ENCODE measurements at regions not wholly inside any gene's neighbourhood (a gene's known extent, or its start where the extent isn't known, plus 50 kb on each side); places are given as distances from the start of the nearest gene placed in this dataset.

DNA sequence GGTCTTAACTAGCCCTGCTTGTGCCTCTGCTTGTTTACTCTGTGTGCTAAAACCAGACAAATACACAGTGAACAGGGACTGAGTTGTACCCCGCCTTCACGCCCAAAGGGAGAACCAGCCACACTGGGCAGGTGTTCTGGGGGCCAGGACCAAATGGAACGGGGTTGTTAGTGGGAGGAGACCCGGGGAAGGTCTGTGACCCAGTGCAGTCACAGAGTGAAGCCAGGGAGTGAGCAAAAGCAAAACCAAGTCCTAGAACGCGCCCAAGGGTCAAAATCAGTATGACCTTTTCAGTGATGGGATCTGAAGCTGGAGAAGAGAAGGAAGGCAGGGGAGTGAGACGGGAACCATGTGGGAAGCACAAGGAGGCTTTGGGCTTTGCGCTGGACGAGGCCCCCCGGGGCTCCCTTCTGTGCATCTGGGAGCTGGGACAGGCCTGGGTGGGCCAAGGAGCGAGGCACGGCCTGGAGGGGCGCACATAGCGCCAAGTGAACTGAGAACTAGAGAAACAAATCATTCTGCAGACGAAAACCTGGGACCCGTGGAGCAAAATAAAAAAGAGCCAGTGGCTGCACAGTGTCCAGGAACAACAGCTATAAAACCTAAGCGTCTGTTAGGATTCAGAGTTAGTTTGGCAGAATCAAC lies 78.3 kb upstream of the ALDH1A3 start:
- intact Hi-C loops (cut with micrococcal nuclease): no loop called here
- DNase-seq: no peak
- no peak for ATAC-seq

GRCh38 chr15:100802421-100803170 lies 77.0 kb upstream of the ALDH1A3 start:
- intact Hi-C loops (cut with micrococcal nuclease): no loop called here
- ATAC-seq (no peak), DNase-seq (no peak)

DNA sequence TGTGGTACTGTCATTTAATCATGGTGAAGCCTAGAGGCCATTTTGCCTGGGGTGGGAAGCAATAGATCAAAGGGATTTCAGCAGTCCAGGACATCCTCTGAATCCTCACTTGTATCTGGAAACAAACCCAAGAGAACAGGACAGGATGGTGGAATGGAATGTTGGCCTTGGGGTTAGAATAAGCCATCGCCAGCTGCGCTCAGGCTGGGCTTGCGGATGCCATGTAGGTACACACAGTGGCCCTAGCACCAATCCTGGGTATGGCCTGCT lies 76.5 kb upstream of the ALDH1A3 start:
- DNase-seq (no peak), ATAC-seq (no peak)
- intact Hi-C loops (cut with micrococcal nuclease): no loop called here

DNA sequence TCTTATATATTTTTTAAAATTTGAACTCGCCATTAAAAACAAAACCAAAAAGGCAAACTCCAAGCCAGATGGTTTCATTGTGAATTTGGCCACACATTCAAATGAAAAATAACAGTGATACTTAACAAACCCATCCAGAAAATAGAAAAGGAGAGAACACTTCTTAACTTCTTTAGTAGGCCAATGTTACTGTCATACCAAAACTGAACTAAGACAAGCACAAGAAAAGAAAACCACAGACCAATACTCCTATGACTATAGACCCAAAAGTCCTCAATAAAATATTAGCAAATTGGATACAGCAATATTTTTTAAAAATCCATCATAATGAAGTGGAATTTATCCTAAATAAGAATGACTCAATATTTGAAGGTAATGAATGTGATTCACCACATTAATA lies 73.5 kb upstream of the ALDH1A3 start:
- DNase-seq (no peak), ATAC-seq (no peak)
- intact Hi-C loops (cut with micrococcal nuclease): no loop called here

- no peak for DNase-seq
- intact Hi-C loops (cut with micrococcal nuclease): no loop called here
- no peak for ATAC-seq
Observed at GRCh38 chr15:100807028-100807427, 72.6 kb upstream of the ALDH1A3 start.

DNA sequence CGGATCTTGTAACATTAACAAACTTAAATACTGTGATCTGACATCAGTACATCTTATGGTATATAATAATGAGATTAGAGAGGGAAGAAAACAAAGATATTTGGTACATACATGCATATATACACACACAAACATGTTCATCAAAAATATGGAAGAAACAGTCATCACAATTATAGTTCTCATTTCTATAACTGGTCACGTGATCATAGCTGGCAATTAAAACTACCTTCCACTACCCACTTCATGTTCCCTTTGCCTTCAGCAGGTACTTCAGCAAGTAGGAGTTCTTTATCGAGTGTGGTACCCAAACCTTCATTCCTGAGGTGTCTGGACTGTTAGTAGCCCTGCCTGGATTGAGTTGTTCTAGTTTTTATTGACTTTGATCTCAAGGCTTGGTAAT lies 70.9 kb upstream of the ALDH1A3 start:
- DNase-seq (no peak), ATAC-seq (no peak)
- intact Hi-C loops (cut with micrococcal nuclease): no loop called here

GRCh38 chr15:100809151-100809550 lies 70.5 kb upstream of the ALDH1A3 start:
- DNase-seq (no peak), ATAC-seq (no peak)
- intact Hi-C loops (cut with micrococcal nuclease): no loop called here

- intact Hi-C loops (cut with micrococcal nuclease): no loop called here
- no peak for DNase-seq
- ATAC-seq: no peak
Observed at GRCh38 chr15:100809587-100809986, 70.0 kb upstream of the ALDH1A3 start.

DNA sequence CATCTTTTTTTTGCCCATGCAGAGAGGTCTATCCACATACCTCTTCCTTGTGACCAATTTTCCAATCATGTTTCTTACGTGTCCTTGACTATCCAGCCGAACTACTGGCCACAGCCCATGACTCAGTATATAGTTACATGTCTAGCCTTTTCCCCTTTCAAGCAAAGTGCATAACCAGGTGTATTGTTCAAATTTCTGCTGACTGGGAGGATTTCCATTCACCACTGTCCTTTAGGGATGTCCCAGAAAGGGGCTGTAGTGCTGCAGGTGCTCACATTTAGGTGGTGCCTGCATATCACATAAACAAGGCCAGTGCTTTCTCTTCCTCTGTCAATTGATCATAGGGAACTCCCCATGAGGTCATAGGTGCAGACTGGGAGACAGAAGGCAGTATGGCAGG lies 69.4 kb upstream of the ALDH1A3 start:
- DNase-seq (no peak), ATAC-seq (no peak)
- intact Hi-C loops (cut with micrococcal nuclease): no loop called here

GRCh38 chr15:100810831-100811230 lies 68.8 kb upstream of the ALDH1A3 start:
- no peak for ATAC-seq
- intact Hi-C loops (cut with micrococcal nuclease): no loop called here
- DNase-seq: no peak

DNA sequence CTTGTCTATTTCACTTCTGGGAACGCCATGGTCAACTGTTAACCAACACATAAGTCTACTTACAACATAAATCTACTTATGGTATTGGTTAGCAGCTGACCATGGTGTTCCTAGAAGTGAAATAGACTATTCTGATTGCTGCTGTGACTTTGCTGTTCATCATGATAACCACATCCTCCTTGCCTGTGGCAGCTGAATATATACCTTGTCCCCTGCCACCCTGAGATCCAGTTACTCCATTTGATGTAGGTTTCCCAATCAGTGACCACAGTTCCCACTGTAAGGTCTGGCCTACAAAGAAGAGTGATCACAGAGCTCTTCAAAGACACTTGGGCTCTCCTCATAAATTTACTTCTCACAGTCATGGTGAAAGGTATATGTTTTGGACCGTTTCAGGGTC lies 66.8 kb upstream of the ALDH1A3 start:
- intact Hi-C loops (cut with micrococcal nuclease): no loop called here
- ATAC-seq (no peak), DNase-seq (no peak)

GRCh38 chr15:100818927-100819326 lies 60.7 kb upstream of the ALDH1A3 start:
- ATAC-seq (no peak), DNase-seq (no peak)
- intact Hi-C loops (cut with micrococcal nuclease): no loop called here

DNA sequence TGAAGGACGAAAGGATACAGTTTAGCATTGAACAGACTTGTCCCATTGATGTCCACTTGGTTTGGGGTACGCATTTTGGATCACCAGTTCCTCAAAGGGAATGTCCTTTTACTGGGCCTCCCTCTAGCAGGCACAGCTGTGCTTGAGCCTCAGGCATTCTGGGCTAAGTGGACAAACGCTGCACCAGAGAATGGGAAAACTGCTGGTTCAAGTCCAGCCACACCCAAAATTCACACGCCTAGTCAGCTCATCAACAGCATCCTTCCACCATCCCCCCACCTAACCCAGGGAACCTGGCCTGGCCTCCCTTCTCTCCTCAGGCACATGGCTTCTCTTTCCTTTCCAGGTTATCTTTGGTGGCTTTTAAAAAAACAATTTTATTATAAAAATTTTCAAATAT lies 59.1 kb upstream of the ALDH1A3 start:
- no peak for DNase-seq
- intact Hi-C loops (cut with micrococcal nuclease): no loop called here
- ATAC-seq: no peak

GRCh38 chr15:100821327-100821726 lies 58.3 kb upstream of the ALDH1A3 start:
- intact Hi-C loops (cut with micrococcal nuclease): no loop called here
- no peak for ATAC-seq
- DNase-seq: no peak

DNA sequence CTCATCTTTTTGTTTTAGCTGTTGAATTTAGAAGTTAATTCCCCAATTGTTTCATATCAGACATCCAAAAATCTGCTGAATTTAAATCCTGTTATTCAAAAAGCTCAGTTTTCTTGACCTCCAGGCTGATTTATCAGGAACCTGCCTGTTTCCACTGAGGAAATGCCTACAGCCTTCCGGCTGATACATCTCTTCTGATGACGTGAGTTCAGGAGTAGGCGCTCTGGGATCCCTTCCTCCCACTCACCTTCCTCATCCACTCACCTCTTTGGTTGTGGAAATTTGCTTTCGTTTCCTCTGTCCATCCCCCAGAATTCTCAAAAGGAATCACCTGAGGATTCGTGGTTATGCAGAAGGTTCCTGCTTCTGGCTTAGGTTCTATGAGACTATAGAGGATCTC lies 55.4 kb upstream of the ALDH1A3 start:
- no peak for DNase-seq
- intact Hi-C loops (cut with micrococcal nuclease): no loop called here
- no peak for ATAC-seq

DNA sequence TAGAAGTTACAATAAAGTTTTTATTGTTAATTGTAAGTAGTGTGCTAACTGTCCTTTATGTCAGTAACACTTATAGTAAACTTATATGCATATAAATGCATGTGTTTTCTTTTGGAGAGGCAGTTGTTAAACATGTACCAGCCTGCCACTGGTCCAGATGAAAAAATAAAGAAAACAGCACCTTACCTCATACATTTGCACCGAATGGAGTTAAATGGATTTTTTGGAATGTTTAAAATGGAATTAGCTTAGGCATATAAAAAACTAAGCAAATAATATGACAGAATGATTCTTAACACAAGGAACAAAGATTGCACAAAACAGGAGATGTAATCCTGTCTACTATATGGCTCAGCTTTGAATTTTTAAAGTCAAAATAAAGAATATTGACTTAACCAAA lies 50.2 kb upstream of the ALDH1A3 start:
- intact Hi-C loops (cut with micrococcal nuclease): no loop called here
- no peak for DNase-seq
- no peak for ATAC-seq
